Activated CD8-positive, alpha-beta T cell treated with anti-CD3 and anti-CD28 coated beads for 36 hours (primary cell): ENCODE measurements at regions not wholly inside any gene's neighbourhood (a gene's known extent, or its start where the extent isn't known, plus 50 kb on each side); places are given as distances from the start of the nearest gene placed in this dataset.

Experiments
- ATAC-seq: fragments of 200-7000 bp; cut with Tn5 transposase; one replicate; pipeline ENCODE4 v1.10.0; 2021; ENCODE audit warnings: mild to moderate bottlenecking, moderate library complexity
- CTCF ChIA-PET: fragments of 350-600 bp; sonication (Branson Sonifier 250); formaldehyde crosslinking; loops from one replicate; lab custom pipeline; 2021; ENCODE audit warnings: antibody characterized with exemption; lab: Charles Lee
- POLR2A ChIA-PET: fragments of 350-600 bp; sonication (Branson Sonifier 250); formaldehyde crosslinking; loops from one replicate; lab custom pipeline; 2021; ENCODE audit warnings: antibody characterized with exemption; lab: Charles Lee
- DNase-seq: peaks from one replicate; pipeline ENCODE4 v3.0.0-alpha.2; 2020
- H3K27ac Mint-ChIP-seq: one replicate; pipeline ENCODE4 v1.8.0; 2021; ENCODE audit warnings: mild to moderate bottlenecking, mixed read lengths
- H3K27me3 Mint-ChIP-seq: one replicate; pipeline ENCODE4 v1.8.0; 2021; ENCODE audit warnings: mixed read lengths
- H3K36me3 Mint-ChIP-seq: one replicate; pipeline ENCODE4 v1.8.0; 2021; ENCODE audit warnings: low read depth, mixed read lengths
- H3K4me1 Mint-ChIP-seq: one replicate; pipeline ENCODE4 v1.8.0; 2021; ENCODE audit warnings: low read depth, mixed read lengths
- H3K4me3 Mint-ChIP-seq: one replicate; pipeline ENCODE4 v1.8.0; 2021; ENCODE audit warnings: mild to moderate bottlenecking, moderate library complexity, mixed read lengths
- H3K9me3 Mint-ChIP-seq: one replicate; pipeline ENCODE4 v1.8.0; 2021; ENCODE audit warnings: mixed read lengths
- CTCF ChIP-seq: fragments of 200-600 bp; IDR thresholded peaks from one replicate; pipeline ENCODE4 v1.8.0; 2022; ENCODE audit warnings: antibody characterized with exemption, mild to moderate bottlenecking
- intact Hi-C: fragments of 100-400 bp; cut with micrococcal nuclease; formaldehyde crosslinking; loops from one replicate; pipeline ENCODE4 v1.10.0; 2022

- H3K36me3 Mint-ChIP-seq: no peaks in the 10 kb centered on the region
- no peak for DNase-seq
- H3K4me3 Mint-ChIP-seq: no peak overlapping the region
- H3K9me3 Mint-ChIP-seq: peaks cover 3% of the 10 kb centered on the region
- POLR2A ChIA-PET: interaction anchor here (0.6 kb wide), 1 partner anchor 862 kb away, joined by 3 read pairs; no protein-coding TSS in a partner anchor
- H3K27me3 Mint-ChIP-seq: no peaks in the 10 kb centered on the region
- CTCF ChIA-PET: no interaction called here
- ATAC-seq: no peak
- intact Hi-C loops: no loop called here
- no peak overlapping the region for H3K27ac Mint-ChIP-seq
- no peaks in the 10 kb centered on the region for H3K4me1 Mint-ChIP-seq
- TF ChIP-seq CTCF: no peak
These were observed 250.5 kb downstream of the RPL10L start for GRCh38 chr14:46401066-46401465.

- intact Hi-C loops: no loop called here
- H3K36me3 Mint-ChIP-seq: no peaks in the 10 kb centered on the region
- ChIA-PET CTCF (no interaction called here), POLR2A (no interaction called here)
- no peak overlapping the region for H3K4me3 Mint-ChIP-seq
- H3K9me3 Mint-ChIP-seq: peaks cover 6% of the 10 kb centered on the region
- TF ChIP-seq CTCF: no peak
- H3K27me3 Mint-ChIP-seq: no peaks in the 10 kb centered on the region
- no peak overlapping the region for H3K27ac Mint-ChIP-seq
- DNase-seq: no peak
- no peaks in the 10 kb centered on the region for H3K4me1 Mint-ChIP-seq
- ATAC-seq: no peak
These were observed 252.5 kb downstream of the RPL10L start for GRCh38 chr14:46399049-46399448.

GRCh38 chr14:46384611-46385010 is 267.0 kb downstream of the RPL10L start:
- H3K27me3 Mint-ChIP-seq: no peaks in the 10 kb centered on the region
- peaks cover 7% of the 10 kb centered on the region for H3K9me3 Mint-ChIP-seq
- no peak for TF ChIP-seq CTCF
- ChIA-PET POLR2A (no interaction called here), CTCF (no interaction called here)
- intact Hi-C loops: no loop called here
- no peak overlapping the region for H3K4me3 Mint-ChIP-seq
- H3K27ac Mint-ChIP-seq: no peak overlapping the region
- ATAC-seq (no peak), DNase-seq (no peak)
- H3K36me3 Mint-ChIP-seq: no peaks in the 10 kb centered on the region
- no peaks in the 10 kb centered on the region for H3K4me1 Mint-ChIP-seq

DNA sequence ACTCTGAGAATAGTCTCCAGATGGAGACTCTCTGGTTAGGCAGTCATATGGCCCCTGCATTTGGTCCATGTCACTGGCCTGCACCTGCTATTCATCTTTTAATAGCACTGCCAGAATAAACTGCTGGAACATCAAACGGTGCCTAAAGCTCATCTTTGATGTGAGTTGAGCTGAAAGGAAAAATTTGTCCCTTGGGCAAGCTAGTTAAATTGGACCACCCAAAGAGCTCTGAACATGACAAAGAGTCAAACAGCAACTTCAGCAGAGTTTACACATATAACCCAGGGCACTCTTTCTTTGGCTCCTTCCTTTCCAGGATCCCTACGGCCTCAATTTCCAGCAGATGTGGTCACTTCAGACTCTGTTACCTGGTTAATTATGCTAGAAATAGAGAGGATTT is 269.9 kb downstream of the RPL10L start:
- Mint-ChIP-seq H3K27me3 (no peaks in the 10 kb centered on the region), H3K27ac (no peak overlapping the region), H3K9me3 (peaks cover 5% of the 10 kb centered on the region), H3K36me3 (no peaks in the 10 kb centered on the region), H3K4me3 (no peak overlapping the region), H3K4me1 (no peaks in the 10 kb centered on the region)
- CTCF ChIA-PET: no interaction called here
- ATAC-seq (no peak), DNase-seq (no peak)
- no peak for TF ChIP-seq CTCF
- POLR2A ChIA-PET: no interaction called here
- intact Hi-C loops: no loop called here

DNA sequence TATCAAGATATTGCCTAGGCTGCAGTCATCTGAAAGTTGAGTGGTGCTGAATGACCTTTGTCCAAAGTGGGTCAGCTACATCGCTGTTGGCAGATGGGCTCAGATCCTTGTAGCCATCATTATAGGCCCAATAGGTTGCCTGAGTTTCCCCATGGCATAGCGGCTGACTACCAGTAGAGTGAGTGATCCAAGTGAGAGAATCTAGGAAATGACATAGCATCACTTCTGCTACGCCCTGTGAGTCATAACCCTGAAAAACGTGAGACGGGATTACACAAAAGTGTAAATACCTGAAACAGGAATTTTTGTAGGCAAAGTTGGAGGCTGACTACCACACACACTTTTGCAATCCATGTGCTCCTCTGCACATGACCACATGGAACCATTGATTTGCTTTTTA is 273.3 kb downstream of the RPL10L start:
- no peaks in the 10 kb centered on the region for H3K27me3 Mint-ChIP-seq
- no peak overlapping the region for H3K4me3 Mint-ChIP-seq
- H3K4me1 Mint-ChIP-seq: no peaks in the 10 kb centered on the region
- H3K9me3 Mint-ChIP-seq: peaks cover 14% of the 10 kb centered on the region
- ChIA-PET POLR2A (no interaction called here), CTCF (no interaction called here)
- no peak overlapping the region for H3K27ac Mint-ChIP-seq
- DNase-seq (no peak), ATAC-seq (no peak)
- intact Hi-C loops: no loop called here
- no peak for TF ChIP-seq CTCF
- no peaks in the 10 kb centered on the region for H3K36me3 Mint-ChIP-seq
